HepG2 (cell line): ENCODE measurements at regions not wholly inside any gene's neighbourhood (a gene's known extent, or its start where the extent isn't known, plus 50 kb on each side); places are given as distances from the start of the nearest gene placed in this dataset.

ENCODE experiments used
- ATAC-seq: fragments of 200-7000 bp; cut with Tn5 transposase; 3 replicates; pipeline ENCODE4 v1.9.1; 2020; ENCODE audit warnings: mild to moderate bottlenecking, moderate library complexity
- BruUV-seq: library from RNA; stranded (reverse); fragments of 400-500 nt; replicated peaks from 2 replicates; lab custom pipeline; 2021; lab: Mats Ljungman, UMichigan
- CTCF ChIA-PET: fragments of 300-600 bp; formaldehyde crosslinking; extraction: SDS; loops from one replicate; lab custom pipeline; 2021; ENCODE audit warnings: low total read pairs, inconsistent platforms, low intra/inter-chr PET ratio; lab: Yijun Ruan, JAX
- POLR2A ChIA-PET: fragments of 350-600 bp; sonication (Branson Sonifier 250); formaldehyde crosslinking; loops from one replicate; lab custom pipeline; 2020; ENCODE audit warnings: antibody characterized with exemption, inconsistent platforms; lab: Yijun Ruan, JAX
- DNase-seq: peaks from one replicate; pipeline ENCODE4 v3.0.0-alpha.2; 2015; ENCODE audit warnings: low spot score
- FAIRE-seq: peaks from 3 replicates; lab custom pipeline; 2011; peaks lifted over from hg19 to GRCh38; lab: Jason Lieb, UNC
- H2AFZ ChIP-seq: one replicate; pipeline ENCODE4 v1.6.1; 2011; ENCODE audit warnings: low read length, inconsistent platforms
- H3K27ac ChIP-seq: fragments of 300-600 bp; 3 replicates; pipeline ENCODE4 v1.8.0; 2011; ENCODE audit warnings: mixed run types, mild to moderate bottlenecking, mixed read lengths, low read length, inconsistent platforms; ENCODE audit not compliant: insufficient read depth; ENCODE audit errors: extremely low read length
- H3K27me3 ChIP-seq, 2 experiments: fragments of 200-600 bp in 1 of 2; 2 replicates in 1 of 2; 3 replicates in 1 of 2; pipeline versions ENCODE4 v1.6.0 to v1.8.0; 2011; ENCODE audit warnings: low read length in 2 of 2, mild to moderate bottlenecking in 2 of 2, moderate library complexity in 2 of 2, inconsistent platforms in 1 of 2; ENCODE audit not compliant: insufficient read depth in 2 of 2, control insufficient read depth in 1 of 2
- H3K36me3 ChIP-seq, 2 experiments: fragments of 200-600 bp in 1 of 2; replicated peaks in 1 of 2; 2 replicates in 1 of 2; 3 replicates in 1 of 2; pipeline versions ENCODE4 v1.5.1 to v1.8.0; 2011; ENCODE audit warnings: low read length in 2 of 2, inconsistent platforms in 1 of 2; ENCODE audit not compliant: insufficient read depth in 2 of 2, control insufficient read depth in 1 of 2
- H3K4me1 ChIP-seq: 2 replicates; pipeline ENCODE4 v1.5.1; 2012; ENCODE audit warnings: low read length, inconsistent platforms; ENCODE audit not compliant: insufficient read depth
- H3K4me2 ChIP-seq: 2 replicates; pipeline ENCODE4 v1.6.0; 2011; ENCODE audit warnings: low read depth, low read length, inconsistent platforms
- H3K4me3 ChIP-seq, 3 experiments: fragments of 200-600 bp in 1 of 3; sonication (generic), shearing (Covaris generic) in 1 of 3; replicated peaks in 1 of 3; 2 replicates each; pipeline ENCODE4 v1.5.1; 2011 to 2016; ENCODE audit warnings: low read length in 3 of 3, inconsistent platforms in 2 of 3, low read depth in 2 of 3, mild to moderate bottlenecking in 2 of 3, control low read depth in 1 of 3, mixed read lengths in 1 of 3; ENCODE audit not compliant: insufficient read depth in 1 of 3
- H3K79me2 ChIP-seq: one replicate; pipeline ENCODE4 v1.6.1; 2011; ENCODE audit warnings: low read length, inconsistent platforms; ENCODE audit not compliant: insufficient read depth
- H3K9ac ChIP-seq: 2 replicates; pipeline ENCODE4 v1.6.0; 2011; ENCODE audit warnings: mild to moderate bottlenecking, low read depth, low read length, inconsistent platforms; ENCODE audit not compliant: insufficient read depth
- H3K9me3 ChIP-seq: 2 replicates; pipeline ENCODE4 v1.5.1; 2012; ENCODE audit warnings: mild to moderate bottlenecking, low read length
- H4K20me1 ChIP-seq: 2 replicates; pipeline ENCODE4 v1.6.0; 2011; ENCODE audit warnings: inconsistent platforms, mild to moderate bottlenecking, low read length, moderate library complexity; ENCODE audit not compliant: insufficient read depth
- GPN1 ChIP-seq: sonication (generic); formaldehyde crosslinking; IDR thresholded peaks from 2 replicates; pipeline ENCODE4 v1.5.1; 2020; ENCODE audit warnings: missing genetic modification reagents, borderline replicate concordance
- HINFP ChIP-seq: sonication (generic); formaldehyde crosslinking; IDR thresholded peaks from 2 replicates; pipeline ENCODE4 v1.4.0; 2020; ENCODE audit warnings: low read depth, mild to moderate bottlenecking, missing genetic modification reagents
- LBX2 ChIP-seq: sonication (generic); formaldehyde crosslinking; IDR thresholded peaks from 2 replicates; pipeline ENCODE4 v1.5.0; 2020; ENCODE audit warnings: missing genetic modification reagents, mild to moderate bottlenecking, borderline replicate concordance
- NCOA1 ChIP-seq: sonication (generic); formaldehyde crosslinking; IDR thresholded peaks from 2 replicates; pipeline ENCODE4 v1.9.0; 2021; ENCODE audit warnings: missing genetic modification reagents
- NKX3-1 ChIP-seq: sonication (generic); formaldehyde crosslinking; IDR thresholded peaks from 2 replicates; pipeline ENCODE4 v1.5.0; 2020; ENCODE audit warnings: missing genetic modification reagents
- TSC22D2 ChIP-seq: sonication (generic); formaldehyde crosslinking; IDR thresholded peaks from 2 replicates; pipeline ENCODE4 v1.5.1; 2020; ENCODE audit warnings: missing genetic modification reagents, mild to moderate bottlenecking, borderline replicate concordance
- WGBS: methylation state at CpG from one replicate; pipeline ENCODE4 v1.1.6; 2017; ENCODE audit warnings: low lambda C conversion rate; 5-methylcytosine and 5-hydroxymethylcytosine counted together
- in situ Hi-C: cut with HindIII; loops from 2 replicates; pipeline ENCODE4 v1.10.0; 2017; ENCODE audit warnings: low pct_unique_long_range_greater_than_20kb; ENCODE audit not compliant: extremely low pct_ligation_motif_present
- intact Hi-C: fragments of 100-400 bp; cut with micrococcal nuclease; formaldehyde crosslinking; loops from one replicate; pipeline ENCODE4 v1.10.0; 2022; ENCODE audit not compliant: unreplicated experiment
- TF ChIP-seq, protein P1 (sequence below): sonication (generic); formaldehyde crosslinking; IDR thresholded peaks from 2 replicates; pipeline ENCODE4 v1.4.0; 2020; ENCODE audit warnings: missing genetic modification reagents
- TF ChIP-seq, protein P2 (sequence below): sonication (generic); formaldehyde crosslinking; IDR thresholded peaks from 2 replicates; pipeline ENCODE4 v1.4.0; 2020; ENCODE audit warnings: missing genetic modification reagents
- TF ChIP-seq, protein P3 (sequence below): sonication (generic); formaldehyde crosslinking; IDR thresholded peaks from 2 replicates; pipeline ENCODE4 v1.5.0; 2020; ENCODE audit warnings: missing genetic modification reagents

- no peak for TF ChIP-seq NCOA1 (CRISPR knock-in tag)
- TF ChIP-seq NKX3-1: no peak
- TF ChIP-seq, protein P1, sequence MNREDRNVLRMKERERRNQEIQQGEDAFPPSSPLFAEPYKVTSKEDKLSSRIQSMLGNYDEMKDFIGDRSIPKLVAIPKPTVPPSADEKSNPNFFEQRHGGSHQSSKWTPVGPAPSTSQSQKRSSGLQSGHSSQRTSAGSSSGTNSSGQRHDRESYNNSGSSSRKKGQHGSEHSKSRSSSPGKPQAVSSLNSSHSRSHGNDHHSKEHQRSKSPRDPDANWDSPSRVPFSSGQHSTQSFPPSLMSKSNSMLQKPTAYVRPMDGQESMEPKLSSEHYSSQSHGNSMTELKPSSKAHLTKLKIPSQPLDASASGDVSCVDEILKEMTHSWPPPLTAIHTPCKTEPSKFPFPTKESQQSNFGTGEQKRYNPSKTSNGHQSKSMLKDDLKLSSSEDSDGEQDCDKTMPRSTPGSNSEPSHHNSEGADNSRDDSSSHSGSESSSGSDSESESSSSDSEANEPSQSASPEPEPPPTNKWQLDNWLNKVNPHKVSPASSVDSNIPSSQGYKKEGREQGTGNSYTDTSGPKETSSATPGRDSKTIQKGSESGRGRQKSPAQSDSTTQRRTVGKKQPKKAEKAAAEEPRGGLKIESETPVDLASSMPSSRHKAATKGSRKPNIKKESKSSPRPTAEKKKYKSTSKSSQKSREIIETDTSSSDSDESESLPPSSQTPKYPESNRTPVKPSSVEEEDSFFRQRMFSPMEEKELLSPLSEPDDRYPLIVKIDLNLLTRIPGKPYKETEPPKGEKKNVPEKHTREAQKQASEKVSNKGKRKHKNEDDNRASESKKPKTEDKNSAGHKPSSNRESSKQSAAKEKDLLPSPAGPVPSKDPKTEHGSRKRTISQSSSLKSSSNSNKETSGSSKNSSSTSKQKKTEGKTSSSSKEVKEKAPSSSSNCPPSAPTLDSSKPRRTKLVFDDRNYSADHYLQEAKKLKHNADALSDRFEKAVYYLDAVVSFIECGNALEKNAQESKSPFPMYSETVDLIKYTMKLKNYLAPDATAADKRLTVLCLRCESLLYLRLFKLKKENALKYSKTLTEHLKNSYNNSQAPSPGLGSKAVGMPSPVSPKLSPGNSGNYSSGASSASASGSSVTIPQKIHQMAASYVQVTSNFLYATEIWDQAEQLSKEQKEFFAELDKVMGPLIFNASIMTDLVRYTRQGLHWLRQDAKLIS (CRISPR knock-in tag): no peak
Measured at GRCh38 chr5:61824396-61824795, 481.6 kb upstream of the KIF2A start (continued).

- ChIA-PET CTCF (no interaction called here), POLR2A (no interaction called here)
- H3K27ac ChIP-seq: no peak overlapping the region
- no peak overlapping the region for H3K4me2 ChIP-seq
- H3K36me3 ChIP-seq: no peaks in the 10 kb centered on the region
- FAIRE-seq (no peak), DNase-seq (no peak), ATAC-seq (no peak)
- WGBS: 0% methylated on average over 2 of the region's 2 CpGs
- no TSS peak for BruUV-seq
- H3K4me1 ChIP-seq: no peaks in the 10 kb centered on the region
- H3K4me3 ChIP-seq: no peak overlapping the region
- intact Hi-C loops (no loop called here), in situ Hi-C loops (no loop called here)
- no peak overlapping the region for H3K9ac ChIP-seq
- H2AFZ ChIP-seq: no peak overlapping the region
- no peaks in the 10 kb centered on the region for H3K9me3 ChIP-seq
- H3K27me3 ChIP-seq: peaks cover 0 to 22% of the 10 kb centered on the region in 2 experiments; a peak in 3 of 5 replicates
- H3K79me2 ChIP-seq: no peaks in the 10 kb centered on the region
- H4K20me1 ChIP-seq: no peaks in the 10 kb centered on the region
- TF ChIP-seq TSC22D2: no peak
- TF ChIP-seq, protein P2, sequence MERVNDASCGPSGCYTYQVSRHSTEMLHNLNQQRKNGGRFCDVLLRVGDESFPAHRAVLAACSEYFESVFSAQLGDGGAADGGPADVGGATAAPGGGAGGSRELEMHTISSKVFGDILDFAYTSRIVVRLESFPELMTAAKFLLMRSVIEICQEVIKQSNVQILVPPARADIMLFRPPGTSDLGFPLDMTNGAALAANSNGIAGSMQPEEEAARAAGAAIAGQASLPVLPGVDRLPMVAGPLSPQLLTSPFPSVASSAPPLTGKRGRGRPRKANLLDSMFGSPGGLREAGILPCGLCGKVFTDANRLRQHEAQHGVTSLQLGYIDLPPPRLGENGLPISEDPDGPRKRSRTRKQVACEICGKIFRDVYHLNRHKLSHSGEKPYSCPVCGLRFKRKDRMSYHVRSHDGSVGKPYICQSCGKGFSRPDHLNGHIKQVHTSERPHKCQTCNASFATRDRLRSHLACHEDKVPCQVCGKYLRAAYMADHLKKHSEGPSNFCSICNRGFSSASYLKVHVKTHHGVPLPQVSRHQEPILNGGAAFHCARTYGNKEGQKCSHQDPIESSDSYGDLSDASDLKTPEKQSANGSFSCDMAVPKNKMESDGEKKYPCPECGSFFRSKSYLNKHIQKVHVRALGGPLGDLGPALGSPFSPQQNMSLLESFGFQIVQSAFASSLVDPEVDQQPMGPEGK: no peak
- no peak for TF ChIP-seq LBX2
- TF ChIP-seq, protein P3, sequence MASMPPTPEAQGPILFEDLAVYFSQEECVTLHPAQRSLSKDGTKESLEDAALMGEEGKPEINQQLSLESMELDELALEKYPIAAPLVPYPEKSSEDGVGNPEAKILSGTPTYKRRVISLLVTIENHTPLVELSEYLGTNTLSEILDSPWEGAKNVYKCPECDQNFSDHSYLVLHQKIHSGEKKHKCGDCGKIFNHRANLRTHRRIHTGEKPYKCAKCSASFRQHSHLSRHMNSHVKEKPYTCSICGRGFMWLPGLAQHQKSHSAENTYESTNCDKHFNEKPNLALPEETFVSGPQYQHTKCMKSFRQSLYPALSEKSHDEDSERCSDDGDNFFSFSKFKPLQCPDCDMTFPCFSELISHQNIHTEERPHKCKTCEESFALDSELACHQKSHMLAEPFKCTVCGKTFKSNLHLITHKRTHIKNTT (CRISPR knock-in tag): no peak
- no peak for TF ChIP-seq GPN1 (CRISPR knock-in tag)
- TF ChIP-seq HINFP (CRISPR knock-in tag): no peak
Measured at GRCh38 chr5:61827445-61827975, 478.5 kb upstream of the KIF2A start.
